ENCODE measurements at regions not wholly inside any gene's neighbourhood (a gene's known extent, or its start where the extent isn't known, plus 50 kb on each side); places are given as distances from the start of the nearest gene placed in this dataset.

GRCh38 chr18:56066524-56067213 lies 478.7 kb upstream of the TCF4 start:
- DNase-seq: no peak

- no peak for DNase-seq
These were observed 477.1 kb upstream of the TCF4 start for GRCh38 chr18:56065086-56065485.

- DNase-seq: no peak
These were observed 474.9 kb upstream of the TCF4 start for GRCh38 chr18:56062931-56063330.

- DNase-seq: no peak
These were observed 473.1 kb upstream of the TCF4 start for GRCh38 chr18:56060967-56061541.

DNA sequence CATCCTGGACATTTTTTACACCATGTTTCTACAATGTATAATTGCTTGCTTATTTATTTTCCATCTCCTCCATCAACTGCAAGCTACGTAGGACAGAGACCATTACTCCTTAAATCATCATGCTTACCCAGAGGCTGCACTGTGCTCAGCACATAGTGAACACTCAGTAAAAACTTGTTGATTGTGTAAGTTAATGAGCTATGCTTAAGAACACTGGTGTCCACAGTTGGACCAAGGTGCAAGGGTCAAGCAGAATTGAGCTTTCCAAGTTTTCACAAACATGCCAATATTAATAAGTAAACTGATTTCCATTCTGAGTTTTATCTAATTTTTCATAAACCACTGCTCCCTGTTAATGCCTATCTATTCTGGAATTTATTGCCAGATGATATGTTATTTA lies 464.2 kb upstream of the TCF4 start:
- no peak for DNase-seq

DNA sequence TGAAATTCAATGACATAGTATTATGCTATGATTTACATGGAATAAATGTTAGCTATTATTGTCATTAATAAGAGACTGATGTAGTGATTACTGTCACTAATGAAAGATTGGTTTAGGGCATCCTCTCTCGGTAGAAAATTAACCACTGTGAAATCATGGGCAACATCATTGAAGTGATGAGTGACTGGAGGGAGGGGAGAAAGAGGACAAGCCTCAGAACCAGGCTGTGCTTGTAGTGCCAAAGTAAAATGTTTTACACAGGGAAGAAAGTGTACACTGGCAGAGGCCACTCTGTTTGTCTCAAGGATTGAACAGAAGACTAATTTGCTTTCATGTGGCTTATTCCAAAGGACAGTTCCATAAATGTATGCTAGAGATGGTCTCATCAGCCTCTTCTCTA lies 456.2 kb upstream of the TCF4 start:
- DNase-seq: no peak

DNA sequence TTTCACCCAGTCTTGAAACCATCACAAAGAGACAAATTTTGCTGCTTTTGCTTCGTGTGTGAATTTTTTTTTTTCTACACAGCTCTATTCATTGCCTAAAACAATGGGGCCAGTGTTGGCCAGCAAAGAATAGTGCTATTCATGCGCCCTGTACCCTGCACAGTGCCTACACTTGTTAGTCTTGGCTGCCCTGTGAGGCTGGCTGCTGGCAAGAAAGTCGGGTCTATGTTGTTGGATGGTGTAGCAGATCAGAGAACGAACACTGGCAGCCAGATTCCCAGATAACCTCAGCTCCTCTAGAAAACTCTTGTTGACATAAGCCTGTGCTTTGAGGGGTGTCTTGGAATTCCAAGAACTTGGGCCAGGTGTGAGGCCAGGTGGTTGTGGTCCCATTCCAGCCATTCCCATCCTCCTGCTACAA lies 455.7 kb upstream of the TCF4 start:
- DNase-seq: no peak

DNA sequence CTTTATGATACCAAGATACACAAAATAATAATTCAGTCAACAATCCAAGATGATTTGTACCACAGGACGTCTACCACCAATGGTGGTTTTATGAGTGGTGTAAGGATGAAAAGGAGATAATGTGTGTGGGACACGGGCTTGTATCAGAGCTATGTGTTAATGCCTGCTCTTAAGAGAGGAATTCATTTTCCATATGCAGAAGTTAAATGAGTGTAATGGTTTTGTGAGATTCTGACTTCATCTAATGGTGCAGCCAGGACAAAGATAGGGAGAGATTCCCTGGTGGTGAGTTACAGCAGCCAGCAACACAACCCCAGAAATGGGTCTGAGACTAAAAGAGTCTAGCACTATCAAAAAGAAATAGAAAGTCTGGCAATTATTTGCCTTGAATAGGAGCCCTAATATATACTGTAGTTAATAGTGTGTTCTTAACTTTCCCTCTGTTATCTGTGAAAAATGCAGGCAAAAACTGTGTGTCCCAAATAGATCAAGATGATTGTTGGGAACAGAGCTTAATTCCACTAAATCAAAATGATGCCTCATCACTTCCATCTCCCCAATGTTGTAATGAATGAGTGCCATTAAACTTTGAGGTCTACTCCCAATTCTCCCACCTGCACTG lies 455.0 kb upstream of the TCF4 start:
- no peak for DNase-seq

DNA sequence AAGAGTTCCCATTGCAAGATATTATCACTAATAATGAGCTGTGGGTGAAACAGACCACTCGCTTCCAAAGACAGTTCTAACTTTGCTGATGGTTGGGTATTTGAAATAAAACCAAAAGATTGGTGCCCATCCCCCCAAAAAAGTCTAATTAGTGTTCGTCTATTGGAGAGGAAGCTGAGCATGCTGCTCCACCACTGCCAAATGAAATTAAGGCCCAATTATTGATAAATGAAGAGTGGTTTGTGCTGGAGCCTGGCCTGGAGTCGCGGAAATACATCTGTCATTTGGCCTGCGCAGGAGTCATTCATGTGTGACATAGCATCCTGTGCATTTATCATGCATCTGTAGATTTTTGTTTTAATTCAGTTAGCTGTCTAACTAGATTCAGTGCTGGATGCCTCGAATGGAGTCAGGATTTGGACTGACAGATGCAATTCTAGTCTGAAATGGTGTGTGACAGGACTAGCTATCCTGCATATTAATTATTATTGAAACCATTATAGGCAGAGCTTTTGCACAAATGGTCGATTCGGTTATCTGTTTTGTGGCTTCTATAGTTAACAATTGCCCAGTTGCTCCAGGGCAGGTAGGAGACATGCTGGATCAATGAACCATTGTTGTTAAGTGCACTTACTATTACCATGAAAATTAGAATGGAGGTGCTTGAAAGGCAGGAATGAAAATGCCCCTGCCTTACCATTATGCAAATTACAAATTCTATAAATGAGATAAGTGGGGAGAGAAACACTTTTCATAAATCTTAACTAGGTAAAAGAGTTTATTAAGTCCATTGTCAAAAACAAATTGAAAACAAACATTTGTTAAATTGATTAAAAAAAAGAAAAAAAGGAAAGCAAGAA lies 450.4 kb upstream of the TCF4 start:
- peak; percentile 55 for DNase-seq

DNA sequence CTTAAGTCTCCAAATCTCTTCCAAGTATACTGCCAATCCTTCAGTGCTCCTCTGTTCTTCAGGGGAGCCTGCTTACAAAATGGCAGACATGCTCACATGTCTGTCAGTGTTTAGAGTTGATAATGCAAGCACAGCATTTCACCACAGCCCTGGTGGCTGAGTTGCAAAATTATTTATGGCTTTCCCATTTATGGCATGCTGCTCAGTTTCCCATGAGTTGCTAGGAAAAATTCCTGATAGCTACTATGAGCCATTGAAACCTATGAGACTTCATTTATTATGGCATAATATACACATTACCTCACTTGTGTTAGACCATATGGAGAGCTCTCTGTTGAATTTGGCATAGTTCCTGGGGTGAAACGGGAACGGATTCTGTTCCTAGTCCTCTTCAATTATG lies 448.7 kb upstream of the TCF4 start:
- DNase-seq: no peak

- DNase-seq: no peak
These were observed 447.6 kb upstream of the TCF4 start for GRCh38 chr18:56035546-56035945.

DNA sequence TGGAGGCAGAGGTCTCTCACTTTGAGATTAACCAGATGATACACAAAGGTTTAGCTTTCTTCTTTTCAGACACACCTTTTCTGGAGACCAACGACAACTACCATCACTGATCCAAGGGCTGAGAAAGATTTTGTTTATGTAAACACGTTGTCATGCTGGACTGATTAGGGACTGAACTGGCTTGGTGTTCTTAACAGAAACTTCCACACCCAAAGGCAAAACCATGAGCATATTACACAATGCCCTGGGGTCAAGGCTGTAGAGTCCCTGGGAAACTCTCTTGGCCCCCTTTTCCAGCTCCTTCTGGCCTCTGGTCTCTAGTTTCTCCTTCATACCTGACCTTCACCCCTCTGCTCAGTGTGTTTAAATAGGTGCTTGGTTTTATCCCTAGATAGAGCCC lies 447.0 kb upstream of the TCF4 start:
- no peak for DNase-seq

- no peak for DNase-seq
These were observed 442.1 kb upstream of the TCF4 start for GRCh38 chr18:56030060-56030459.

- no peak for DNase-seq
These were observed 440.5 kb upstream of the TCF4 start for GRCh38 chr18:56028514-56028913.

DNA sequence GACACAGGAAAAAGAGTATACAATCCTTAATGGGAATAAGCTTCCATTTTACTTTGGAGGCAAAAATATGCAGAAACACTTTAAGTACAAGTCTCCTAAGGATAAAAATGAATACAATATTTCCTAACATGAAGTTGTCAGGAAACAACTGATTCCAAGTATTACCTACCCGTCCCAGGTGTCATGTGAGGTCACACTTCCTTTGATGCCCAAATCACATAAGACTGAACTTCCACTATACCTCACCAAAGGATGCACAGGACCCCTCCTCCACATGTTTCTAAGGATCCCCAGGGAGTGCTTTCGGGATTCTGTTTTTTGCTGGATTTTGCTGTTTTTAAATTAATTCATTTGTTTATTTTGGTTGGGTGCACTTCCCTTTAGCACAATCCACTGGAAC lies 438.5 kb upstream of the TCF4 start:
- no peak for DNase-seq

GRCh38 chr18:56021809-56022195 lies 433.8 kb upstream of the TCF4 start:
- DNase-seq: no peak

DNA sequence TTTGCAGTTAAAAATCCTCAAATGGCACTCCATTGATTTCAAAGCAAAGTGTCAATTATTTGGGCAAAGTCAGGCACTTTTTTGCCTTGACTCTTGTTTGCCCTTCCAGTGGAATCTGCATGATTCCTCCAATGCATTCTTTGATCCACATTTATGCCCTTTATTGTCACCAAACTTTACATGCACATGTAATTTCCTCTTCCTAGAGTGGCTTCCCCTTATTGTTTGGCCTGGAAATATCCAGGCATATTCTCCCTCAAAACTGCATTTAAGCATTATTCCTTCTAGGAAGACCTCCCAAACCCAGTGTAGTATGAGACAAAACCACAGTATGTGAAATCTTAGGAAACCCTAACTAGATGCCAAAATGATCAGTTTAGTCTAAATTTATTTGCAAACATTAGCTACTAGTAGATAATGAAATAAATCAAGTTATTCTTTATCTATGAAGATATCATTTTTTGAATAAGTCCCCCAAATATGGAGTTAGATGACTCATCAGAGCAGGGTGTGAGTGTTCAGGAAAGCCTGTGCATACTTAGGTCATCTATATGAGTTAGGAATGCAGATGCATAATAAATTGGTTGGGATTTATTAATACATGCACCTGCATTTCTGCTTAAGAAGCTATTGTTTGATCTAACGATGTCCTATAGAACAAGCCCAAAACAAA lies 433.3 kb upstream of the TCF4 start:
- no peak for DNase-seq

GRCh38 chr18:56019908-56020307 lies 431.9 kb upstream of the TCF4 start:
- no peak for DNase-seq

DNA sequence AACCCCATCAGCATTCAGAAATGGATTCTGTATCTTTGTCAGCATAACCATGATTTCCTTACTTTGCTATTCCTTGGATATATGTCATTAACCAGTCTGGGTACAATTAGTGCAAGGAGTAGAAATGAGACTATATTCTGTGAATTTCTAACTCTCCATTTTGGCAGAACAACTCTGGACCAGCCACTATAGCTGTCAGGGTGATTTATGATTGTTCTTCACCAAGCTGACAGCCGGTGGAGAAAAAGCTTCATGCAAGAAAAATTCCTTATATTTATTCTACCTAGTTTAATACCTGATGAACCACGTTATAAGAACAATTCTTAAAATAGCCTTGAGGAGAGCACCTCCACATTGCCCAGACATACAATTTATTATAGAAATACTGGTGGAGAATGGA lies 431.2 kb upstream of the TCF4 start:
- no peak for DNase-seq

DNA sequence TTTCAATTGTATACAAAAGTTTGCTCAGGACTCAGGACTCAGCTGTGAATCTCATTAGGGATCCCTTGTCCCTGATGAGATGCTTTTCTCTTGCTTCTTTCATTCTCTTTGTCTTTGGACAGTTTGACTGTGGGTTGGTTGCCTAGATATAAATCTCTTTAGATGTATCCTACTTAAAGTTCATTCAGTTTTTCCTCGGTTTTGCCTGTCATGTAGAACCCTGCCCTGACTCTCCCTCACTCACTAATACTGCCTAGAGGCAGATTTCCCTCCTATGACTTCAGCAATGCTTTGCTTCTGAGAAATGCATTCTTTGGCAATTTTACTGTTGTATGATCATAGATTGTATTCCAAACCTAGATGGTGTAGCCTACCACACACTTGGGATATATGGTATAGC lies 421.4 kb upstream of the TCF4 start:
- DNase-seq: no peak

GRCh38 chr18:56003720-56004088 lies 415.7 kb upstream of the TCF4 start:
- DNase-seq: no peak

DNA sequence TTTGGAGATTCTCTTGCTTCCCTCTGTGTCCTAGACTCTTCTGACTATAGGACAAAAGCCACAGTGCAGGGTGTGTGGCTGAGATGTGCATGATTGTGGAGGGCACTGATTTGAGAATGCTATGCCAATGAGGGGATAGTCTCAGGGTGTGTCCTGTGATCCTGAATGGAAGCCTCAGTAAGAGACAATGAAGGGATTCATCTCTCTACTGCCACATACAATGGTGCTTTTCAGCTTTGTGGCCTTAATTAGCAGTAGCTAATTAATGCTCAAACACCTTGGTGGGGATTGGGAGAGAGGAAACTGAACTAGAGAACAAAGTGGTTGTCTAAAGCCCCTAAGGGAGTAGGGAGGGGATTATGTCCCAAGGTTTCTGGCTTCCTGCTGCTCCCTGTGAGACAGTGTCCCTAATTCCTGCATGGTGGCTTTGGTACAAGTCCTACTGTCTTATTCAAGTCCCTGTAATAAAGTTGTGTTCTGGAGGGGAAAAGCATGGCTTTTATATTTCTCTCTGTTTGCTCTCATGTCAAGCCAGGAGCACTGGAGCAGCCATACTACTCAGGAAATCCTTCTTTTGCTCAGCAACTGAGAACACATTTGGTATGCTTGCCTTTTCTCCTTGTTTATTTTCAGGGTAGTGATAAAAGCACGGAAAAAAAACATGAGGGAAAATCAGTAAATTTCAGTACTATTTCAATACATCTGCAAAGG lies 415.2 kb upstream of the TCF4 start:
- no peak for DNase-seq

DNA sequence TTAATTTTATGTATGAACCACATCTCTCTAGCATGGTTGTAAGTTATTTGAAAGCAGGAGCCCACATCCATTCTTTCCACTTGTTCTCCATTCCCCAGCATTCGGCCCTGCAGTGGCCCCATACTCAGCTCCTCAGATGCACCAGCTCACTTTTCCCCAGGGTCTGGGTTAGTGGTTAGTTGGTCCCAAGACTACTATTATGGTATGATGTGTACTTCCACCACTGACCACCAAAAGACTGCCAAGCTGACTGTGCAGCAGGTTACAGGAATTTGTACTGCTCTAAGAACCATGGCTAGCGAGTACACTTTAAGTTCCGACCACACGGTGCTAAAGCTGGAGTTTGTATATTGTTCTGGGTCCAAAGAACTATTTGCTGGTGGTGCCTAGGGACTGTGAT lies 413.6 kb upstream of the TCF4 start:
- DNase-seq: no peak

All from NCI-H146 (cell line).